Peyer's patch (tissue), 4 donors: ENCODE measurements at regions not wholly inside any gene's neighbourhood (a gene's known extent, or its start where the extent isn't known, plus 50 kb on each side); places are given as distances from the start of the nearest gene placed in this dataset.

Experiments used
- DNase-seq, 3 donors: peaks; one replicate each; pipeline ENCODE4 v3.0.0-alpha.2; 2017 to 2019
- H3K27ac ChIP-seq, 4 donors: fragments of 200-600 bp; sonication (generic); one replicate each; pipeline ENCODE4 v1.5.1; 2016 to 2019
- H3K27me3 ChIP-seq, 2 donors: fragments of 200-600 bp; sonication (generic); one replicate each; pipeline ENCODE4 v1.5.1; 2019
- H3K36me3 ChIP-seq, 3 donors: fragments of 200-600 bp; sonication (generic); one replicate each; pipeline ENCODE4 v1.5.1; 2016 to 2019
- H3K4me1 ChIP-seq, 4 donors: fragments of 200-600 bp; sonication (generic); one replicate each; pipeline ENCODE4 v1.5.1; 2016 to 2019
- H3K4me3 ChIP-seq, 4 donors: fragments of 200-600 bp; sonication (generic); 1 replicate in 3 of 4; 2 replicates in 1 of 4; pipeline ENCODE4 v1.5.1; 2016 to 2019; ENCODE audit warnings: mild to moderate bottlenecking in 1 of 4
- H3K9me3 ChIP-seq, 4 donors: fragments of 200-600 bp; sonication (generic); one replicate each; pipeline ENCODE4 v1.5.1; 2016 to 2019; ENCODE audit warnings: mild to moderate bottlenecking in 1 of 4
- CTCF ChIP-seq, 6 experiments: fragments of 450-650 bp in 4 of 6; fragments of 200-600 bp in 2 of 6; sonication (generic) in 1 of 6; IDR thresholded peaks; one replicate each; pipeline ENCODE4 v1.5.1; 2017 to 2019; ENCODE audit warnings: antibody characterized with exemption in 6 of 6, mild to moderate bottlenecking in 3 of 6, moderate library complexity in 1 of 6
- POLR2A ChIP-seq, 2 donors: fragments of 450-650 bp; IDR thresholded peaks; one replicate each; pipeline ENCODE4 v1.5.1; 2017; ENCODE audit warnings: antibody characterized with exemption in 2 of 2, mild to moderate bottlenecking in 2 of 2, moderate library complexity in 2 of 2

DNA sequence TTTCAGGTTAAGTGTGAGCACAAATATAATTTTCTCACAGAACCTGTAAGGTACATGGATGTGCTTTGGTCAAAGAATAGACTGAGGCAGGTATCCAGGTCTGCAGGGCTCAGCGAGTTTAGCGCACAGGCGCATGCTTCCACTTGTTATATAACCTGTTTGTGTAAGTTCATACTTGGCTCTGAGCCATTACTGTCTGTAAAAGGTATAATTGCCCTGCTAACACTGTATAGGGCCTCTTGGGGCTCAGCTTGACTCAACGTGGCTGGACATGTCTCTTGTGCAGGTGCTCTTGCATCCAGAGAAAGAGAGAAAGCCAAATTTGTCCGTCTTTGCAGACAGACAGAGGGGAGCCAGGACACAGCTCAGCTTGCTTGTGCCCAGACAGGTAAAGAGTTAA is 759.6 kb downstream of the MTRR start:
- no peaks in the 10 kb centered on the region for H3K36me3 ChIP-seq
- no peak for TF ChIP-seq POLR2A (IDR thresholded peaks at IDR 0.05)
- no peak for TF ChIP-seq CTCF (IDR thresholded peaks at IDR 0.05)
- no peaks in the 10 kb centered on the region for H3K4me1 ChIP-seq
- H3K9me3 ChIP-seq, result no peaks in the 10 kb centered on the region
- no peak overlapping the region for H3K27ac ChIP-seq
- no peak overlapping the region for H3K4me3 ChIP-seq
- no peak for DNase-seq
- no peaks in the 10 kb centered on the region for H3K27me3 ChIP-seq

DNA sequence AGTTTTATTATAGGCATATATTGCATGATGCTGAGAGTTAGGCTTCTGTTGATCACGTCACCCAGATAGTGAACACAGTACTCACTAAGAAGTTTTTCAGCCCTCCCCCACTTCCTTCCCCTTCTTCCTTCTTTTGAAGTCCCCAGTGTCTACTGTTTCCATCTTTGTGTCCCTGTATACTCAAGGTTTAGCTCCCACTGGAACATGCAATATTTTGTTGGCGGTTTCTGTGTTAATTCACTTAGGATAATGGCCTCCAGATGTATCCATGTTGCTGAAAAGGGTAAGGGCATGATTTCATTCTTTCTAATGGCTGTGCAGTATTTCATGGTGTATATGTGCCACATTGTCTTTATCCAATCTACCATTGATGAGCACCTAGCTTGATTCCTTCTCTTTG is 764.3 kb downstream of the MTRR start:
- Histone ChIP-seq H3K27ac (no peak overlapping the region), H3K4me1 (no peaks in the 10 kb centered on the region), H3K36me3 (no peaks in the 10 kb centered on the region), H3K4me3 (no peak overlapping the region), H3K9me3 (no peaks in the 10 kb centered on the region), H3K27me3 (no peaks in the 10 kb centered on the region)
- no peak for TF ChIP-seq POLR2A (IDR thresholded peaks at IDR 0.05)
- no peak for TF ChIP-seq CTCF (IDR thresholded peaks at IDR 0.05)
- no peak for DNase-seq

DNA sequence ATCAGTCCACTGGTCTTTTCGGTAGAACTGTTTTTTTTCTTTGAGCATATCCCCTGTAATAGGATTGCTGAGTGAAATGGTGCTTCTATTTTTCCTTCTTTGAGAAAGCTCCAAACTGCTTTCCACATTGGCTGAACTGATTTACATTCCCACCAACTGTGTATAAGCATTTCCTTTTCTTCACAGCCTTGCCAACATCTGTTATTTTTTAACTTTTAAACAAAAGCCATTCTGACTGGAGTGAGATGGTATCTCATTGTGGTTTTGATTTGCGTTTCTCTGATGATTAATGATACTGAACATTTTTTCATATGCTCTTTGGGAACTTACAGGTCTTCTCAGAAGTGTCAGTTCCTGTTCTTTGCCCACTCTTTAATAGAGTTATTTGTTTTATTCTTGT is 764.7 kb downstream of the MTRR start:
- DNase-seq, result no peak
- no peak overlapping the region for H3K27ac ChIP-seq
- TF ChIP-seq CTCF (IDR thresholded peaks at IDR 0.05) (no peak), POLR2A (IDR thresholded peaks at IDR 0.05) (no peak)
- H3K9me3 ChIP-seq, result no peaks in the 10 kb centered on the region
- H3K4me1 ChIP-seq, result no peaks in the 10 kb centered on the region
- H3K36me3 ChIP-seq, result no peaks in the 10 kb centered on the region
- no peak overlapping the region for H3K4me3 ChIP-seq
- H3K27me3 ChIP-seq, result no peaks in the 10 kb centered on the region

DNA sequence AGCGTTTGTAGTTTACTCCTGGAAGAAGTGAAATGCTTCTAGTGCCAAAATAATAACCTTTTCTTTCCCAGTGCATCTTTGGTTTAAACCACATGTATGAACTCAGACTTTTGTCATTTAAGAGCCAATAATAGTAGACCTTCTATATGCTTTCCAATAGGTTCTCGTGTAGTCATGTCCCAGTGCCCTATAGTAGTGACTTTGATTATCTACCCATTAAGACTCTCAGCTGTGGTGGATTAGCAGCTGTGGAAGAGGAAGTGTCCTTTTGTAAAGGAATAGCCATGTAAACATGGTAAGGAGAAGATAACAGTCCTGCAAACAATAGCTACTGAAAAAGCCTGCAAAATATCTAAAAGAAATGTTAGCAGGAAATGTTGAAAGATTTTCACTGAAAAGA is 765.3 kb downstream of the MTRR start:
- no peak for TF ChIP-seq CTCF (IDR thresholded peaks at IDR 0.05)
- no peak for DNase-seq
- Histone ChIP-seq H3K9me3 (no peaks in the 10 kb centered on the region), H3K4me1 (no peaks in the 10 kb centered on the region), H3K27me3 (no peaks in the 10 kb centered on the region), H3K36me3 (no peaks in the 10 kb centered on the region), H3K27ac (no peak overlapping the region), H3K4me3 (no peak overlapping the region)

GRCh38 chr5:8641786-8642505 is 773.0 kb downstream of the MTRR start:
- DNase-seq, result no peak
- TF ChIP-seq POLR2A (IDR thresholded peaks at IDR 0.05), result no peak
- no peaks in the 10 kb centered on the region for H3K9me3 ChIP-seq
- H3K36me3 ChIP-seq, result no peaks in the 10 kb centered on the region
- no peak overlapping the region for H3K27ac ChIP-seq
- no peaks in the 10 kb centered on the region for H3K4me1 ChIP-seq
- H3K27me3 ChIP-seq, result no peaks in the 10 kb centered on the region
- no peak overlapping the region for H3K4me3 ChIP-seq

DNA sequence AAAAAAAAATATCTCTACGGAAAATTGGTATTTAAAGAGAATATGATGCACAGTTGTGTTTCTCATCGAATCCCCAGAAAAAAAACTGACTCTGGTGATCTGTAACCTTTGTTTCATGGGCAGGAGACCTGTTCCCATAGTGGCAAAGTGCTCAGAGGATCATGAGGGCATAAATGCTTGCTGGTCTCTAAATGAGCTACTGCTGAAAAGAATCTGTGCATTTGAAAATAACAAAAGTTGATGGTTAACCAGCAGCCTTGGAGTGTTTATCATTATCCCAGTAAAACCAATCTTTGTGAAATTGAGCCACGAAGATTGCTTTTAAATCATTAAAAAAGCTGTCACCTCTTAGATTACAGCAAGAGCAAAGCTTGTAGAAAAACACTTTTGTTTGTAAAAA is 775.4 kb downstream of the MTRR start:
- Histone ChIP-seq H3K4me1 (no peaks in the 10 kb centered on the region), H3K36me3 (no peaks in the 10 kb centered on the region), H3K4me3 (no peak overlapping the region), H3K27me3 (no peaks in the 10 kb centered on the region), H3K9me3 (no peaks in the 10 kb centered on the region), H3K27ac (no peak overlapping the region)
- no peak for DNase-seq
- TF ChIP-seq CTCF (IDR thresholded peaks at IDR 0.05) (no peak), POLR2A (IDR thresholded peaks at IDR 0.05) (no peak)
